Coronary artery (tissue), 2 donors: ENCODE measurements at regions not wholly inside any gene's neighbourhood (a gene's known extent, or its start where the extent isn't known, plus 50 kb on each side); places are given as distances from the start of the nearest gene placed in this dataset.
"Not testable (repeated sequence)": the region's sequence is repeated elsewhere in the genome, so short reads cannot be mapped to it uniquely, and the experiment has no call there.

Experiments
- DNase-seq: peaks from one replicate; pipeline ENCODE4 v3.0.0-alpha.2; 2017; ENCODE audit warnings: low spot score
- H3K27ac ChIP-seq, 2 donors: fragments of 200-600 bp; sonication (generic); one replicate each; pipeline ENCODE4 v1.5.1; 2016 to 2019
- H3K4me3 ChIP-seq: fragments of 200-600 bp; sonication (generic); 2 replicates; pipeline ENCODE4 v1.5.1; 2016; ENCODE audit warnings: mild to moderate bottlenecking, moderate library complexity
- TF ChIP-seq, protein P1 (sequence below): fragments of 200-600 bp; sonication (generic); IDR thresholded peaks from one replicate; pipeline ENCODE4 v1.5.1; 2019; ENCODE audit warnings: antibody characterized with exemption

- TF ChIP-seq, protein P1, sequence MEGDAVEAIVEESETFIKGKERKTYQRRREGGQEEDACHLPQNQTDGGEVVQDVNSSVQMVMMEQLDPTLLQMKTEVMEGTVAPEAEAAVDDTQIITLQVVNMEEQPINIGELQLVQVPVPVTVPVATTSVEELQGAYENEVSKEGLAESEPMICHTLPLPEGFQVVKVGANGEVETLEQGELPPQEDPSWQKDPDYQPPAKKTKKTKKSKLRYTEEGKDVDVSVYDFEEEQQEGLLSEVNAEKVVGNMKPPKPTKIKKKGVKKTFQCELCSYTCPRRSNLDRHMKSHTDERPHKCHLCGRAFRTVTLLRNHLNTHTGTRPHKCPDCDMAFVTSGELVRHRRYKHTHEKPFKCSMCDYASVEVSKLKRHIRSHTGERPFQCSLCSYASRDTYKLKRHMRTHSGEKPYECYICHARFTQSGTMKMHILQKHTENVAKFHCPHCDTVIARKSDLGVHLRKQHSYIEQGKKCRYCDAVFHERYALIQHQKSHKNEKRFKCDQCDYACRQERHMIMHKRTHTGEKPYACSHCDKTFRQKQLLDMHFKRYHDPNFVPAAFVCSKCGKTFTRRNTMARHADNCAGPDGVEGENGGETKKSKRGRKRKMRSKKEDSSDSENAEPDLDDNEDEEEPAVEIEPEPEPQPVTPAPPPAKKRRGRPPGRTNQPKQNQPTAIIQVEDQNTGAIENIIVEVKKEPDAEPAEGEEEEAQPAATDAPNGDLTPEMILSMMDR: no peak
- Histone ChIP-seq H3K4me3 (no peak overlapping the region), H3K27ac (no peak overlapping the region)
- DNase-seq: no peak
These were observed 636.2 kb upstream of the ST8SIA4 start for GRCh38 chr5:101539315-101539714.

DNA sequence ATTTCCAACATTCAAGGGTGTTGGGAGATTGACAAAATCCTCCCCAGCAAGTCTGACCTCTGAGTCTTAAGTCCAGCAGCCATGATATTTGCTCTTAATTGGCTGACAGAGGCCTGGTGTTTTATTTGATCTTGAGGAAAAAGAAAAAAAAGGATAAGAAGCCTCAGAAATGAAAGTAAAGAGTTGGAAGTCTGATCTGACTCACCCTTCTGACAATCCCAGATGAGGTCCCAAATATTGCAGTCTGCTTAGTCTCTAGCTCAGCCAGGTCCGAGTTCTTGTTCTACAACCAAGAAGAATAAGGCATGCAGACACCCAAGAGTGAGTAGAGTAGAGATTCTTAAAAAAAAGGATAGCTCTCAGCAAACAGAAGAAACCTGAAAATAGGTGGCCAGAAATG lies 632.5 kb upstream of the ST8SIA4 start:
- TF ChIP-seq, protein P1: no peak

DNA sequence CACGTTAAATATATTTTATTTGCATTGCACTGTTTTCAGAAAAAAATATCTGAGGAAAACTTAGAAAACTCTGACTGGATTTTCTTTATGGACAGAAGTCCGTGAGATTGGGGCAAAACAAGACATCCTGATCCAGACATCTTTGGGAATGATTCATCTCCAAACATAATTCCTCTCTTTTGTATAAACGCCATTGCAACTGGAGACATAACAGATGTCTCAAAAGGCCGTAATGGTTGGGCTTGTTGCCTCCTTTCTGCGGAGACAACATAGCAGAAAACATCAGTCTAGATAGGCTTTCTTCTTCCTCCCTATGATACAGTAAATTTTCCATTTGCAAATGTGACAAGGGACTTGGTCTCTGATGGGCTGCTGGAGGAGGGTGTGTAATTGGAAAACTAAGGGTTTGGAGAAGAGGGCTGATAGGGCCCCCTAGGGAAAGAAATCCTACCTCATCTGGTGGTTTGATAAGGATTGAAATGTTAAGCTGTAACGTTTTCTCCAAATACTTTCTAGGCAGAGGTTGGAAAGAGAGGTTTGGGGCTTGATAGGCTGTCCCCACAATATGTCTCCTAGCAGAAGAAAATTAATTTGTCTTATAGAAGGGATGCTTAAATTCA lies 631.5 kb upstream of the ST8SIA4 start:
- TF ChIP-seq, protein P1: no peak
- no peak for DNase-seq
- Histone ChIP-seq H3K4me3 (no peak overlapping the region), H3K27ac (no peak overlapping the region)

More for the DNA sequence above, 632.5 kb upstream of the ST8SIA4 start:
- H3K27ac ChIP-seq: no peak overlapping the region
- H3K4me3 ChIP-seq: no peak overlapping the region
- no peak for DNase-seq

DNA sequence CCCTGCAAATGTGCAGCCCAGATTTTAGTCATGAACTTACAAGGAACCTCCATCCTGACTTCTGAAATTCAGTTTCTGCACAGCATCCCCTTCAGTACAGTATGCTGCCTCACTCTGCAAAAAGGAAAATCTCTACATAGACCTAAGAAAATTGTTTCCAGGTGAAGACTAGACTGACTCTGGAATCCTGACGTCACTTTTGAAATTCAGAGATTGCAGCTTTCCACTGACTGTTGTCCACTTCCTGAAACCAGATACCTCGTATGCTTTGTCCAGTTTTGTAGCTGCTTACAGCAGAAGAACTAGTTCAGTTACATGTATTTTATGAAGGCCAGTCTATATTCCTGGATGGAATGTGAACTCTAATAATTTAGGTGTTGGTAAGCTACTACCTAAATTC lies 629.3 kb upstream of the ST8SIA4 start:
- H3K27ac ChIP-seq: no peak overlapping the region
- no peak overlapping the region for H3K4me3 ChIP-seq
- TF ChIP-seq, protein P1: no peak
- DNase-seq: no peak

- TF ChIP-seq, protein P1: no peak
- Histone ChIP-seq H3K27ac (no peak overlapping the region), H3K4me3 (no peak overlapping the region)
- no peak for DNase-seq
These were observed 627.9 kb upstream of the ST8SIA4 start for GRCh38 chr5:101531026-101531425.

GRCh38 chr5:101529094-101529493 lies 626.0 kb upstream of the ST8SIA4 start:
- not testable (repeated sequence) for H3K4me3 ChIP-seq, DNase-seq, H3K27ac ChIP-seq

- no peak overlapping the region for H3K27ac ChIP-seq
- no peak for DNase-seq
- TF ChIP-seq, protein P1: no peak
- no peak overlapping the region for H3K4me3 ChIP-seq
These were observed 617.3 kb upstream of the ST8SIA4 start for GRCh38 chr5:101520417-101520816.
